Keratinocyte (primary cell): ENCODE measurements at regions not wholly inside any gene's neighbourhood (a gene's known extent, or its start where the extent isn't known, plus 50 kb on each side); places are given as distances from the start of the nearest gene placed in this dataset.

Experiments
- EZH2 ChIP-seq: IDR thresholded peaks from one replicate; pipeline ENCODE4 v1.6.1; 2012; ENCODE audit warnings: inconsistent platforms, mild to moderate bottlenecking, low read length, moderate library complexity
- TF ChIP-seq, protein P1 (sequence below), 3 experiments: IDR thresholded peaks in 1 of 3; conservative IDR thresholded peaks in 1 of 3; optimal IDR thresholded peaks in 1 of 3; 2 replicates in 2 of 3; 3 replicates in 1 of 3; pipeline versions ENCODE3 to v1.5.1; 2011; ENCODE audit warnings: low read length in 3 of 3, mild to moderate bottlenecking in 3 of 3, moderate library complexity in 2 of 3, control low read depth in 1 of 3, inconsistent platforms in 1 of 3; ENCODE audit not compliant: insufficient read depth in 2 of 3; ENCODE audit errors: extremely low read depth in 1 of 3

DNA sequence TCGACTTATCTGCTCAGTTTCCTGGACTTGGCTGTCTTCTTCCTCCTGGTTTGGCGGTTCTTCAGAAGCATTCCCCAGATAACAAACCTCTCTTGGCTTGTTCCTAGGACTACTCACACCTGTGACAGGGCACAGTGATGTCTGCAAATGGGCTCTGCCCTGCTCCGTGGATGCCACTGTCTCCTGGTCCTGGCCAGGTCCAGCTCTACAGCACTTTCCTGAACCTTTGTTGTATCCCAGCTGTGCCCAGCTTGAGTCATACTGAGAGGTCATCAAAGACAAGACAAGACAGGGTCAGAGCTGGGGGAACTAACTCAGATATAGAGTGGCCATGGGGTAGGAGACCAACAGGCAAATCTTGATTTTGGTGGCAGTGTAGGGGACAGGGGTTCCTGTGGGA lies 102.7 kb upstream of the SLC22A23 start:
- TF ChIP-seq, protein P1, sequence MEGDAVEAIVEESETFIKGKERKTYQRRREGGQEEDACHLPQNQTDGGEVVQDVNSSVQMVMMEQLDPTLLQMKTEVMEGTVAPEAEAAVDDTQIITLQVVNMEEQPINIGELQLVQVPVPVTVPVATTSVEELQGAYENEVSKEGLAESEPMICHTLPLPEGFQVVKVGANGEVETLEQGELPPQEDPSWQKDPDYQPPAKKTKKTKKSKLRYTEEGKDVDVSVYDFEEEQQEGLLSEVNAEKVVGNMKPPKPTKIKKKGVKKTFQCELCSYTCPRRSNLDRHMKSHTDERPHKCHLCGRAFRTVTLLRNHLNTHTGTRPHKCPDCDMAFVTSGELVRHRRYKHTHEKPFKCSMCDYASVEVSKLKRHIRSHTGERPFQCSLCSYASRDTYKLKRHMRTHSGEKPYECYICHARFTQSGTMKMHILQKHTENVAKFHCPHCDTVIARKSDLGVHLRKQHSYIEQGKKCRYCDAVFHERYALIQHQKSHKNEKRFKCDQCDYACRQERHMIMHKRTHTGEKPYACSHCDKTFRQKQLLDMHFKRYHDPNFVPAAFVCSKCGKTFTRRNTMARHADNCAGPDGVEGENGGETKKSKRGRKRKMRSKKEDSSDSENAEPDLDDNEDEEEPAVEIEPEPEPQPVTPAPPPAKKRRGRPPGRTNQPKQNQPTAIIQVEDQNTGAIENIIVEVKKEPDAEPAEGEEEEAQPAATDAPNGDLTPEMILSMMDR (optimal IDR thresholded peaks at IDR 0.05 in 1 of 3, IDR thresholded peaks at IDR 0.05 in 1 of 3, conservative IDR thresholded peaks at IDR 0.05 in 1 of 3; ENCODE audit: extremely low read depth in 1 of 3, insufficient read depth in 2 of 3, low read length in 3 of 3): no peak
- no peak for TF ChIP-seq EZH2
